GM12875 (cell line): ENCODE measurements at regions not wholly inside any gene's neighbourhood (a gene's known extent, or its start where the extent isn't known, plus 50 kb on each side); places are given as distances from the start of the nearest gene placed in this dataset.

ENCODE experiments used
- H3K4me3 ChIP-seq: one replicate; pipeline ENCODE4 v1.5.1; 2011; ENCODE audit warnings: low read depth, low read length, control low read depth
- TF ChIP-seq, protein P1 (sequence below): IDR thresholded peaks from 2 replicates; pipeline ENCODE4 v1.5.1; 2011; ENCODE audit warnings: low read depth, mild to moderate bottlenecking, control low read depth, inconsistent platforms, low read length, moderate library complexity, borderline replicate concordance; ENCODE audit not compliant: insufficient read depth

DNA sequence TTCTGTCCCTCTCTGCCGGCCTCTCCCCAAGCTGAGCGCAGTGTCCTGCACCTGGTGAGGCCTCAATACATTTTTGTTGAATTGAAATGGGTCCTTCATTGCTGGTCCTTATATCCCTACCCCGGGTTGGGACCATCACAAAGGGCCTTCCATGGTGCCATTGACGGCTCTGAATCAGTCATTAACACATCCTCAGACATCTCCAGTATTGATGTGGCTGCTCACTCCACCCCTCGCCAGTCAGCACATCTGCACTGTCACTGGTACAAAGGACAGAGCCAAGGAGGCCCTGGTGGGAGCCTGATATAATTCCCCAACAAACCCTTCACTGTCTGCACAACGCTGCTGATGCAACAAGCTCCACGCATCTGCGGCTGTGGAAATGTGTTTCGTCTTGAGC is 191.6 kb upstream of the TOPAZ1 start:
- H3K4me3 ChIP-seq, result no peak overlapping the region
- TF ChIP-seq, protein P1, sequence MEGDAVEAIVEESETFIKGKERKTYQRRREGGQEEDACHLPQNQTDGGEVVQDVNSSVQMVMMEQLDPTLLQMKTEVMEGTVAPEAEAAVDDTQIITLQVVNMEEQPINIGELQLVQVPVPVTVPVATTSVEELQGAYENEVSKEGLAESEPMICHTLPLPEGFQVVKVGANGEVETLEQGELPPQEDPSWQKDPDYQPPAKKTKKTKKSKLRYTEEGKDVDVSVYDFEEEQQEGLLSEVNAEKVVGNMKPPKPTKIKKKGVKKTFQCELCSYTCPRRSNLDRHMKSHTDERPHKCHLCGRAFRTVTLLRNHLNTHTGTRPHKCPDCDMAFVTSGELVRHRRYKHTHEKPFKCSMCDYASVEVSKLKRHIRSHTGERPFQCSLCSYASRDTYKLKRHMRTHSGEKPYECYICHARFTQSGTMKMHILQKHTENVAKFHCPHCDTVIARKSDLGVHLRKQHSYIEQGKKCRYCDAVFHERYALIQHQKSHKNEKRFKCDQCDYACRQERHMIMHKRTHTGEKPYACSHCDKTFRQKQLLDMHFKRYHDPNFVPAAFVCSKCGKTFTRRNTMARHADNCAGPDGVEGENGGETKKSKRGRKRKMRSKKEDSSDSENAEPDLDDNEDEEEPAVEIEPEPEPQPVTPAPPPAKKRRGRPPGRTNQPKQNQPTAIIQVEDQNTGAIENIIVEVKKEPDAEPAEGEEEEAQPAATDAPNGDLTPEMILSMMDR, result no peak

DNA sequence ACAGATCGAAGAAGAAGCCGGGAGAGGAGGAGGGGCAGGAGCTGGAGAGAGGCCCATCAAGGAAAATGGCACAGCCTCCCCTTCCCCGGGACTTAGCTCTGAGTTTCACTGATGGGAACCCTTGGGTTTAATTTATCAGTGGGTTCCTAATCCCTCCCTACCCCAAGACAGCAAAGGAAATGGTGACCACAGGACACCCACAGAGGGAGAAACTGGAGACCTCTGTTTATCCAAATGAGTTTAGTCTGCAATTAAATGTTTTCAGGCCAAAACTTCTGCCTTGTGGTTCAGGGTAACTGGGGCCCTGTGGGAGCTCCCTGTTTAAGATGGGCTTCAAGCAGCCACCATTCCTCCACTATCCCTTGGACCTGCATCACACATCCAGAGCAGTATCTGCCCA is 190.8 kb upstream of the TOPAZ1 start:
- TF ChIP-seq, protein P1, result no peak
- no peak overlapping the region for H3K4me3 ChIP-seq

DNA sequence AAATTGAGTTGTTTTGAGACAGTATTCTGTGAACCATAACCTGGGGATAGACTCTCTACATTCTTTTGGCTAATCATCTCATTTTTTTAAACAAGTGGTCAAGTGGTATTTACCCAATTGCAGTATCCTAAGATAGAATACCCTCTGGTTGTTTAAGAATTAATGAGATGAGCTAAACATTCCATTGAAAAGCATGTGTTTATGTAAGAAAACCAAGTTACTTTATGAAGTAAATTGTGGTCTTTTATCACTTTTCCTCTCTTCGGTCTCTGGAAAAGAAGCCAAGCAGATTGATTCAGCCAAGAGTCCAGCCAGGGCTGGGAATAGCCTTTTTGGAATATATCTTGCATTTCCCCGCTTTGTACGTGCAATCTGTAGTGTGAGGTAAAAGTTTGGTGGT is 185.7 kb upstream of the TOPAZ1 start:
- TF ChIP-seq, protein P1, result no peak
- H3K4me3 ChIP-seq, result no peak overlapping the region

DNA sequence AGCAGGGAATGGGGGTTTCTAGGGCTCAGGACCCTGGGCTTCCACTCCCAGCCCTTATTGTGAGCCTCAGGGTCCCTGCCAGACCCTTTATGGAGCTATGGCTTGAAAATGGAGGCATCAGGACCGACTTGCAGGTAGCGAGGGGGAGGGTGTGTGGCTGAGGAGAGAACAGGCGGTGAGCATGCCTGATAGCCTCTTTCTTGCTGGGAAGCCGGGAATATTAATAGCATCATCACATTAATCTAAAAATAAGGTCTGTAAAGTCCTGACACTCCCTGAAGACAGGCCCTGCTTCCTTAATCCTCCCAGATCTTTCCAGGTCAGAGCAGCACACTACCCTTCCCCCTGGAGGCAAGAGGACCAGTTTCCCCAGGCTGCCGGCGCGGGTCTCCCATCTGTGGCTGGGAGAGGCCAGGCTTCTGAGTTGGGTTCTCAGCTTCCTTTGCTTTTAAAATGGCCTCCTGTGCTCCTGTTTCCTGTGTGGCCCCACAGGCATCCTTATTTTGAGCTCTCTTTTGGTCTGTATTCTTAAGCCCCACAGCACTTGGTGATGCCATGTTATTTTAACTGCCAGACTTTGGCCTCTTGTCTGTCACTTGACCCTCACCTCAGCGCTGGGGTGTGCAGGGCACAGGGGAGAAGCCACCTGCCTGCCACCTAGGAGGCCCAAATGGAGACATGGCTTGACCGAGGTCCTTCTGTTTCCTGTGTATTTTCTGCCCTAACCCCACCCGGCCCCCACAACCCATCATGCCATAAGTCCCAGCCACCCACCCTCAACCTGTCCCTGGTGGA is 185.0 kb upstream of the TOPAZ1 start:
- TF ChIP-seq, protein P1, result no peak
- H3K4me3 ChIP-seq, result no peak overlapping the region

DNA sequence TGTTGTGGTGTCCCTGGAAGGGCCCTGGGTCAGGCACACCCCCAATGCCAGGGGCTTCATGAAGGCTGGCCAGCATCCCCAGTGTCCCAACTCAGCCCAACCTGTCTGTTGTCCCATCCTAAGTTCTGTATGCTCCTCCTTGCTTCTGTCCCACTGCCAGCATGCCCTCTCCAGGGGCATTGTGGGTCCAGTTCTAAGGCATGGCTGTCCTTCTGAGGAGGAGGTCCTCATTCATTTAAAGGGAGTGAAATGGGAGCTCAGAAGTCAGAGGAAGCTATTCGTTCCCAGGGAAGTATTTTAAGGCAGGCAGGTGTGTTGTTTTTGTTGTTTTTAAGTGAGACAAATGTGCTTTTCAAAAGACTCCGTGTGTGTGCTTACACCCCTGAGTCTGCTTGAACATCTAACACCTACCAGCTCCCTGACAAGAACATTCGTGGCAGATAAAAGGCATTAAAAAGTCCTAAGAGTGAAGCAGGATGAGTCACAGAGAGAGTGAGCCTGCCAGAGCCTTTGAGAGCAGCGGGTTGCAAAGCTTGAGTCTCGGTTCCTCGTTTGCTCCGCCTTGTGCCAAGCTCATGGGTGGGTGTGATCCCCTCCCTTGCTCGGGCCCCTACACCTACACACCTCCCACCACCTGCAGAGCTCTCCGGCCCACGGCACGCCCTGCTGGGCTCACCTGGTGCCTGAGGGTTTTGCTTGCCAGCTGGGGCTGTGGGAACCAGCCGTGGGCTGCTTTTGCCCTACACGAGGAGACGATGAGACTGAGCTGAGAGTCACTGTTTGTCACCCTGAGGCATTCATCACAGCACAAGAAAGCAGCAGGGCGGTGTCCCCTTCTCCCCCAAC is 183.4 kb upstream of the TOPAZ1 start:
- H3K4me3 ChIP-seq, result no peak overlapping the region
- TF ChIP-seq, protein P1, result no peak

DNA sequence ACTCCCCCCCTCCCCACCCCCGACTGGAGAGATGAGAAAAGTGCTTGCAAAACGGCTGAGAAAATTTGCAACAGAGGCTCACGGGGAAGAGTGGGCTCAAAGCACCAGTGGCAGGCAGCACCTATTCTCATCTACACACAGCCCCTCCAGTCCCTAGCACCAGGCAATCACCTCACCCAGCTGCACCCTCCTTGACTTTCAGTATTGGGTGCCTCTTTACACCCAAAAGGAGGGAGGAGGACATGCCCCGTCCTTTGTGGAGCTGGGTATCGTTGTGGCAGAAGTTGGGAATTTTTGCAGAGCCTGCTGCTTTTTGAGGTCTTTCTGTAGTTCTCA is 182.8 kb upstream of the TOPAZ1 start:
- H3K4me3 ChIP-seq, result no peak overlapping the region
- TF ChIP-seq, protein P1, result no peak
